Testis (tissue), 2 donors: ENCODE measurements at regions not wholly inside any gene's neighbourhood (a gene's known extent, or its start where the extent isn't known, plus 50 kb on each side); places are given as distances from the start of the nearest gene placed in this dataset.

Experiments
- DNase-seq: peaks from one replicate; pipeline ENCODE4 v3.0.0-alpha.2; 2019
- H3K27ac ChIP-seq, 2 donors: fragments of 200-600 bp; sonication (generic); one replicate each; pipeline ENCODE4 v1.5.1; 2019
- H3K27me3 ChIP-seq: fragments of 200-600 bp; sonication (generic); one replicate; pipeline ENCODE4 v1.5.1; 2019
- H3K36me3 ChIP-seq: fragments of 200-600 bp; sonication (generic); one replicate; pipeline ENCODE4 v1.5.1; 2017; ENCODE audit warnings: low read depth; ENCODE audit errors: missing control alignments
- H3K4me1 ChIP-seq: fragments of 200-600 bp; sonication (generic); one replicate; pipeline ENCODE4 v1.5.1; 2019
- H3K4me3 ChIP-seq, 2 donors: fragments of 200-600 bp; sonication (generic); one replicate each; pipeline ENCODE4 v1.5.1; 2017 to 2019
- H3K9me3 ChIP-seq: fragments of 200-600 bp; sonication (generic); one replicate; pipeline ENCODE4 v1.5.1; 2017
- CTCF ChIP-seq, 3 experiments: fragments of 450-650 bp in 2 of 3; fragments of 200-600 bp in 1 of 3; sonication (generic) in 1 of 3; IDR thresholded peaks; one replicate each; pipeline ENCODE4 v1.5.1; 2016 to 2019; ENCODE audit warnings: antibody characterized with exemption in 3 of 3, mild to moderate bottlenecking in 2 of 3, moderate library complexity in 1 of 3
- POLR2A ChIP-seq: fragments of 450-650 bp; IDR thresholded peaks from one replicate; pipeline ENCODE4 v1.6.1; 2017; ENCODE audit warnings: antibody characterized with exemption, mild to moderate bottlenecking, moderate library complexity
- WGBS, 2 donors: methylation state at CpG; one replicate each; pipeline ENCODE4 v1.1.5; 2018; 5-methylcytosine and 5-hydroxymethylcytosine counted together
- intact Hi-C: fragments of 100-400 bp; cut with DNase I; formaldehyde crosslinking; loops from one replicate; pipeline ENCODE4 v1.15.1; 2023; ENCODE audit warnings: low total_unique reads

GRCh38 chr22:48836673-48837340, 990.9 kb downstream of the BRD1 start:
- Histone ChIP-seq H3K27me3 (no peaks in the 10 kb centered on the region), H3K27ac (no peak overlapping the region), H3K4me1 (peaks cover 5% of the 10 kb centered on the region), H3K36me3 (no peaks in the 10 kb centered on the region), H3K4me3 (no peak overlapping the region), H3K9me3 (no peaks in the 10 kb centered on the region)
- WGBS, 2 donors: 52 to 59% methylated on average over 16 to 19 of the region's 19 CpGs
- TF ChIP-seq CTCF (IDR thresholded peaks at IDR 0.05): no peak
- no peak for TF ChIP-seq POLR2A
- intact Hi-C loops: no loop called here
- DNase-seq: no peak

- Histone ChIP-seq H3K4me3 (no peak overlapping the region), H3K9me3 (no peaks in the 10 kb centered on the region), H3K4me1 (peaks cover 5% of the 10 kb centered on the region), H3K27me3 (no peaks in the 10 kb centered on the region), H3K27ac (no peak overlapping the region), H3K36me3 (no peaks in the 10 kb centered on the region)
- WGBS, 2 donors: 47 to 57% methylated on average over 11 to 32 of the region's 33 CpGs
- no peak for DNase-seq
- TF ChIP-seq POLR2A (no peak), CTCF (IDR thresholded peaks at IDR 0.05) (no peak)
- intact Hi-C loops: no loop called here
These were observed 991.6 kb downstream of the BRD1 start for GRCh38 chr22:48835857-48836672.

DNA sequence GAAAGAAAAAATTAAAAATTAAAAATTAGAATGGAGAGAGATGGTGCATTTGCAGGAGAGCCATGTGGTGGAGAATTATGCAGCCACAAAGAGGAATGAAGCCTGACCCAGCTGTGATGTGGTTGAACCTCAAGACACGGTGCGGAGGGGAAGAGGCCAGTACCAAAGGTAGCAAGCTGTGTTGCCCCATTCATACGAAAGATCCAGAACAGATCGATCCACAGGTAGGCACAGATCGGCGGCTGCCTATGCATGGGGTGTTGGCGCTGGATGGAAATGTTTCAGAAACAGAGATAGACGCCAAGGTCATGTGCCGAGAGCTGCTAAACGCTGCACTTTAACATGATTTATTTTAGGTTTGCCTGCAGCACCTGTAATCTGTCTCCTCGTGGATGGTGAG, 992.3 kb downstream of the BRD1 start:
- Histone ChIP-seq H3K27ac (no peak overlapping the region), H3K36me3 (no peaks in the 10 kb centered on the region), H3K27me3 (no peaks in the 10 kb centered on the region), H3K4me1 (peaks cover 5% of the 10 kb centered on the region), H3K9me3 (no peaks in the 10 kb centered on the region), H3K4me3 (no peak overlapping the region)
- intact Hi-C loops: no loop called here
- DNase-seq: no peak
- 30 to 48% methylated on average over 11 of the region's 11 CpGs for WGBS, 2 donors
- no peak for TF ChIP-seq POLR2A
- no peak for TF ChIP-seq CTCF (IDR thresholded peaks at IDR 0.05)

DNA sequence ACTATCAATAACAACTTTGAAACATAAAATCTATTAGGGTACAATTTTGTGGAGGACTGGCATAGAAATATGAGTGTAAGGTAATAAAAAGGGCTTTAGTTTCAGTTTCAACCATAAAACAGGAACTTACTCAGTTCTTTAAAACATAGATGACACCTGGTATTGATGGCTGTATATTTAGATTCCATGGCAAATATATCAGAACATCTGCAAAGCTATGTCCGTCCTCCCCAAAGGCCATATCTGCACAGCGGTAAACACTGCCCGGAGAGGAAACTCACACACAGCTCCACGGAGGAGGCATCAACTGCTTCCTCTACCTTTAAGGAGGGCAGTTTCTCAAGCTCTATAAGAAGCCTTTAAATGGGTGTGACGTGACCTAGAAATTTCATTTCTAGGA, 993.3 kb downstream of the BRD1 start:
- no peak for DNase-seq
- 54 to 57% methylated on average over 5 of the region's 5 CpGs for WGBS, 2 donors
- TF ChIP-seq CTCF (IDR thresholded peaks at IDR 0.05) (no peak), POLR2A (no peak)
- Histone ChIP-seq H3K4me3 (no peak overlapping the region), H3K27me3 (no peaks in the 10 kb centered on the region), H3K27ac (no peak overlapping the region), H3K4me1 (peaks cover 5% of the 10 kb centered on the region), H3K36me3 (no peaks in the 10 kb centered on the region), H3K9me3 (no peaks in the 10 kb centered on the region)
- intact Hi-C loops: no loop called here
